ENCODE measurements at regions not wholly inside any gene's neighbourhood (a gene's known extent, or its start where the extent isn't known, plus 50 kb on each side); places are given as distances from the start of the nearest gene placed in this dataset.

DNA sequence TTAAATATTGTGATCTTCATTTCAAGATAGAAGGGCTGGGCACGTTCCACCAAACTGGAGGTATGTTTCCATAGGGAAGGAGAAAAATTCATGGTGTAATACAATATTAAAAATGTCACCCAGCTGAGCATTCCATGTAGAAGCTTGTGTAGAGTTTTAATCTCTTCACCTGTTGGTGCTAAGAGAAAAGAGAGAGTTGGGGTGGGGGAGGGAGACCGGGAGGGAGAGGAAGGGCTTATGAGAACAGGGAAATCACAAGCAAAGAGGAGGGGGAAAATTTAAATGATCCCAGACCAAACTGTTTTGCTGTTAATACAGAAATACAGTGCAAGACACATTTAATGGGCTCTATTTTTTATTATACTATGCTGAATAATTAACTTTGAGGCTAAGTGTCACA lies 345.8 kb downstream of the ZNF536 start:
- Histone ChIP-seq H3K4me3 (ENCODE audit: low read length) (no peak overlapping the region), H3K9ac (ENCODE audit: low read length) (no peak overlapping the region), H3K4me1 (ENCODE audit: control insufficient read depth, insufficient read depth, low read length) (peaks cover 11% of the 10 kb centered on the region), H3K36me3 (ENCODE audit: control insufficient read depth, insufficient read depth, low read length) (no peaks in the 10 kb centered on the region), H3K9me3 (ENCODE audit: control insufficient read depth, low read length) (no peaks in the 10 kb centered on the region), H3K27me3 (ENCODE audit: control insufficient read depth, insufficient read depth, low read length) (no peaks in the 10 kb centered on the region)

- H3K4me3 ChIP-seq (ENCODE audit: low read length) = no peak overlapping the region
- peaks cover 11% of the 10 kb centered on the region for H3K4me1 ChIP-seq (ENCODE audit: control insufficient read depth, insufficient read depth, low read length)
- no peaks in the 10 kb centered on the region for H3K9me3 ChIP-seq (ENCODE audit: control insufficient read depth, low read length)
- no peak overlapping the region for H3K9ac ChIP-seq (ENCODE audit: low read length)
- no peaks in the 10 kb centered on the region for H3K36me3 ChIP-seq (ENCODE audit: control insufficient read depth, insufficient read depth, low read length)
- H3K27me3 ChIP-seq (ENCODE audit: control insufficient read depth, insufficient read depth, low read length) = no peaks in the 10 kb centered on the region
Observed at GRCh38 chr19:30717381-30717780, 345.2 kb downstream of the ZNF536 start.

GRCh38 chr19:30712431-30713337 lies 340.5 kb downstream of the ZNF536 start:
- no peak overlapping the region for H3K9ac ChIP-seq (ENCODE audit: low read length)
- no peaks in the 10 kb centered on the region for H3K27me3 ChIP-seq (ENCODE audit: control insufficient read depth, insufficient read depth, low read length)
- H3K36me3 ChIP-seq (ENCODE audit: control insufficient read depth, insufficient read depth, low read length) = no peaks in the 10 kb centered on the region
- H3K9me3 ChIP-seq (ENCODE audit: control insufficient read depth, low read length) = no peaks in the 10 kb centered on the region
- H3K4me1 ChIP-seq (ENCODE audit: control insufficient read depth, insufficient read depth, low read length) = no peaks in the 10 kb centered on the region
- H3K4me3 ChIP-seq (ENCODE audit: low read length) = no peak overlapping the region

DNA sequence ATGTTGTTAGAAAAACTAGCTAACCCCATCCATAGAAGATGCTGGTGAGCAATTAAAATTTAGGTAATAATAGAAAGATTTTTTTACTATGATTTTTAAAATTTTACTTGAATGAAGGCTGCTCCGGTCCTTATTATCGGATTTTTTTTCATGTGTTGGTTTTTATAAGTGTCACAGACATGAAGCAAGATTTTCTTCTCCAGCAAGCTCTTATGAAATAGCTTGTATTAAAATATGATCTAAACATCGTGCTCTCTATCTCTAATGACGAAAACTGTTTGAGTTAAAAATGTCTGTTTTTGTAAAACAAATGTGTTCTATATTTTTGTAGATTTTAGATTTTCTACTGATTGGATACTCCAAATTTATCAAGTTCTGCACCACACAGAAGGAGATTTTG lies 339.6 kb downstream of the ZNF536 start:
- H3K27me3 ChIP-seq (ENCODE audit: control insufficient read depth, insufficient read depth, low read length) = no peaks in the 10 kb centered on the region
- no peaks in the 10 kb centered on the region for H3K9me3 ChIP-seq (ENCODE audit: control insufficient read depth, low read length)
- no peak overlapping the region for H3K4me3 ChIP-seq (ENCODE audit: low read length)
- no peaks in the 10 kb centered on the region for H3K4me1 ChIP-seq (ENCODE audit: control insufficient read depth, insufficient read depth, low read length)
- no peaks in the 10 kb centered on the region for H3K36me3 ChIP-seq (ENCODE audit: control insufficient read depth, insufficient read depth, low read length)
- no peak overlapping the region for H3K9ac ChIP-seq (ENCODE audit: low read length)

GRCh38 chr19:30711296-30711695 lies 339.1 kb downstream of the ZNF536 start:
- H3K4me3 ChIP-seq (ENCODE audit: low read length) = no peak overlapping the region
- H3K27me3 ChIP-seq (ENCODE audit: control insufficient read depth, insufficient read depth, low read length) = no peaks in the 10 kb centered on the region
- H3K36me3 ChIP-seq (ENCODE audit: control insufficient read depth, insufficient read depth, low read length) = no peaks in the 10 kb centered on the region
- H3K4me1 ChIP-seq (ENCODE audit: control insufficient read depth, insufficient read depth, low read length) = no peaks in the 10 kb centered on the region
- no peaks in the 10 kb centered on the region for H3K9me3 ChIP-seq (ENCODE audit: control insufficient read depth, low read length)
- H3K9ac ChIP-seq (ENCODE audit: low read length) = no peak overlapping the region

DNA sequence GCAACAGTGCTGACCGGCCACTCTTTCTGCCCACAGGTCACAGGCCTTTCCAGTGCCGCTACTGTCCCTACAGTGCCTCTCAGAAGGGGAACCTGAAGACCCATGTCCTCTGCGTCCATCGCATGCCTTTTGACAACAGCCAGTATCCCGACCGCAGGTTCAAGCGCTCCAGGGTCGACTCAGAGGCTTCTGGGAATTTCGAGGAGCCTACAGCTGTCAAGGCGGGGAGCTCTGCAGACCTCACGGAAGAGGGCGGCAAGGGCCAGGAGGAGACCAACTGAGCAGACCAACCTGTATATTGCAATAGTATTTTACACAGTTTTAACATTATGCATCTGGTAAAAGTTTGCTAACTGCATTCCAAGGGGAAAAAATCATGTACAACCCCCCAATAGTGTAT lies 338.5 kb downstream of the ZNF536 start:
- Histone ChIP-seq H3K36me3 (ENCODE audit: control insufficient read depth, insufficient read depth, low read length) (no peaks in the 10 kb centered on the region), H3K4me3 (ENCODE audit: low read length) (no peak overlapping the region), H3K9ac (ENCODE audit: low read length) (no peak overlapping the region), H3K27me3 (ENCODE audit: control insufficient read depth, insufficient read depth, low read length) (no peaks in the 10 kb centered on the region), H3K4me1 (ENCODE audit: control insufficient read depth, insufficient read depth, low read length) (no peaks in the 10 kb centered on the region), H3K9me3 (ENCODE audit: control insufficient read depth, low read length) (no peaks in the 10 kb centered on the region)

- Histone ChIP-seq H3K36me3 (ENCODE audit: control insufficient read depth, insufficient read depth, low read length) (no peaks in the 10 kb centered on the region), H3K4me3 (ENCODE audit: low read length) (no peak overlapping the region), H3K27me3 (ENCODE audit: control insufficient read depth, insufficient read depth, low read length) (no peaks in the 10 kb centered on the region), H3K9me3 (ENCODE audit: control insufficient read depth, low read length) (no peaks in the 10 kb centered on the region), H3K4me1 (ENCODE audit: control insufficient read depth, insufficient read depth, low read length) (no peaks in the 10 kb centered on the region), H3K9ac (ENCODE audit: low read length) (no peak overlapping the region)
Observed at GRCh38 chr19:30708416-30709178, 336.4 kb downstream of the ZNF536 start.

GRCh38 chr19:30704771-30705330 lies 332.7 kb downstream of the ZNF536 start:
- Histone ChIP-seq H3K27me3 (ENCODE audit: control insufficient read depth, insufficient read depth, low read length) (no peaks in the 10 kb centered on the region), H3K4me1 (ENCODE audit: control insufficient read depth, insufficient read depth, low read length) (no peaks in the 10 kb centered on the region), H3K9ac (ENCODE audit: low read length) (no peak overlapping the region), H3K36me3 (ENCODE audit: control insufficient read depth, insufficient read depth, low read length) (no peaks in the 10 kb centered on the region), H3K4me3 (ENCODE audit: low read length) (no peak overlapping the region), H3K9me3 (ENCODE audit: control insufficient read depth, low read length) (no peaks in the 10 kb centered on the region)

- no peaks in the 10 kb centered on the region for H3K9me3 ChIP-seq (ENCODE audit: control insufficient read depth, low read length)
- no peaks in the 10 kb centered on the region for H3K27me3 ChIP-seq (ENCODE audit: control insufficient read depth, insufficient read depth, low read length)
- no peak overlapping the region for H3K4me3 ChIP-seq (ENCODE audit: low read length)
- no peaks in the 10 kb centered on the region for H3K4me1 ChIP-seq (ENCODE audit: control insufficient read depth, insufficient read depth, low read length)
- no peak overlapping the region for H3K9ac ChIP-seq (ENCODE audit: low read length)
- no peaks in the 10 kb centered on the region for H3K36me3 ChIP-seq (ENCODE audit: control insufficient read depth, insufficient read depth, low read length)
Observed at GRCh38 chr19:30703645-30704044, 331.5 kb downstream of the ZNF536 start.

DNA sequence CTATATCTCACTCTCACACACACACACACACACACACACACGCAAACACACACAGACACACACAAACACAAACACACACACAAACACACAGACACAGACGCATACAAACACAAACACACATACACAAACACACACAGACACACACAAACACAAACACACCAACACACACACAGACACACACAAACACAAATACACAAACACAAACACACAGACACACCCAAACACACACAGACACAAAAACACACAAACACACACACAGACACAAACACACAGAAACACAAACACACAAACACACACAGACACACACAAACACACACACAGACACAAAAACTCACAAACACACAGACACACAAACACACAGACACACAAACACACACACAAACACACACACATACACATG lies 329.0 kb downstream of the ZNF536 start:
- Histone ChIP-seq H3K4me1 (ENCODE audit: control insufficient read depth, insufficient read depth, low read length) (no peaks in the 10 kb centered on the region), H3K27me3 (ENCODE audit: control insufficient read depth, insufficient read depth, low read length) (no peaks in the 10 kb centered on the region), H3K4me3 (ENCODE audit: low read length) (no peak overlapping the region), H3K9ac (ENCODE audit: low read length) (no peak overlapping the region), H3K36me3 (ENCODE audit: control insufficient read depth, insufficient read depth, low read length) (no peaks in the 10 kb centered on the region), H3K9me3 (ENCODE audit: control insufficient read depth, low read length) (no peaks in the 10 kb centered on the region)

DNA sequence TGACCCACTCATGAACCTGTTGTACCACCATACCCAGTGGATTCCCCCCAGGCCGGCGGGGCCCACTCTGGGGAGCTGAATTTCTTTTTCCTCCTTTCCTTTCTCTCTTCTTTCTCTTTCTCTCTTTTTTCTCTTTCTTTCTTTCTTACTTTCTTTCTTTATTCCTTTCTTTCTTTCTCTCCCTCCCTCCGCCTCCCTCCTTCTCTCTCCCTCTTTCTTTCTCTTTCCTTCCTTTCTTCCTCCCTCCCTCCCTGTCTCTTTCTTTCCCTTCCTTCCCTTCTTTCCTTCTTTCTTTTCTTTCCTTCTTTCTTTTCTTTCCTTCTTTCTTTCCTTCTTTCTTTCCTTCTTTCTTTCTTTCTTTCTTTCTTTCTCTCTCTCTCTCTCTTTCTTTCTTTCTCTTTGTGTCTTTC lies 327.7 kb downstream of the ZNF536 start:
- Histone ChIP-seq H3K9me3 (ENCODE audit: control insufficient read depth, low read length) (no peaks in the 10 kb centered on the region), H3K4me1 (ENCODE audit: control insufficient read depth, insufficient read depth, low read length) (no peaks in the 10 kb centered on the region), H3K4me3 (ENCODE audit: low read length) (no peak overlapping the region), H3K27me3 (ENCODE audit: control insufficient read depth, insufficient read depth, low read length) (no peaks in the 10 kb centered on the region), H3K9ac (ENCODE audit: low read length) (no peak overlapping the region), H3K36me3 (ENCODE audit: control insufficient read depth, insufficient read depth, low read length) (no peaks in the 10 kb centered on the region)

GRCh38 chr19:30696514-30696913 lies 324.3 kb downstream of the ZNF536 start:
- Histone ChIP-seq H3K9ac (ENCODE audit: low read length) (no peak overlapping the region), H3K36me3 (ENCODE audit: control insufficient read depth, insufficient read depth, low read length) (no peaks in the 10 kb centered on the region), H3K4me1 (ENCODE audit: control insufficient read depth, insufficient read depth, low read length) (no peaks in the 10 kb centered on the region), H3K27me3 (ENCODE audit: control insufficient read depth, insufficient read depth, low read length) (peaks cover 7% of the 10 kb centered on the region), H3K4me3 (ENCODE audit: low read length) (no peak overlapping the region), H3K9me3 (ENCODE audit: control insufficient read depth, low read length) (no peaks in the 10 kb centered on the region)
